H7 (cell line): ENCODE measurements at regions not wholly inside any gene's neighbourhood (a gene's known extent, or its start where the extent isn't known, plus 50 kb on each side); places are given as distances from the start of the nearest gene placed in this dataset.

Experiments
- DNase-seq: peaks from one replicate; pipeline ENCODE4 v3.0.0; 2012
- H3K27me3 ChIP-seq: 2 replicates; pipeline ENCODE4 v1.6.0; 2011; ENCODE audit warnings: mild to moderate bottlenecking, low read length; ENCODE audit not compliant: control insufficient read depth, insufficient read depth
- H3K36me3 ChIP-seq: replicated peaks from 2 replicates; pipeline ENCODE4 v1.5.1; 2011; ENCODE audit warnings: low read length; ENCODE audit not compliant: control insufficient read depth, insufficient read depth
- H3K4me3 ChIP-seq: 2 replicates; pipeline ENCODE4 v1.5.1; 2011; ENCODE audit warnings: low read depth, mild to moderate bottlenecking, control low read depth, low read length, moderate library complexity; ENCODE audit not compliant: insufficient read depth

GRCh38 chrX:45719751-45720501, 519.2 kb upstream of the DIPK2B start:
- no peak overlapping the region for H3K4me3 ChIP-seq
- no peak for DNase-seq
- no peaks in the 10 kb centered on the region for H3K27me3 ChIP-seq
- H3K36me3 ChIP-seq = no peaks in the 10 kb centered on the region

- DNase-seq = no peak
- Histone ChIP-seq H3K36me3 (no peaks in the 10 kb centered on the region), H3K27me3 (no peaks in the 10 kb centered on the region), H3K4me3 (no peak overlapping the region)
Measured at GRCh38 chrX:45718676-45719075, 518.0 kb upstream of the DIPK2B start.

GRCh38 chrX:45716750-45717149, 516.1 kb upstream of the DIPK2B start:
- Histone ChIP-seq H3K27me3 (no peaks in the 10 kb centered on the region), H3K4me3 (no peak overlapping the region), H3K36me3 (no peaks in the 10 kb centered on the region)
- no peak for DNase-seq

GRCh38 chrX:45715748-45716147, 515.1 kb upstream of the DIPK2B start:
- Histone ChIP-seq H3K36me3 (no peaks in the 10 kb centered on the region), H3K27me3 (no peaks in the 10 kb centered on the region)
- no peak for DNase-seq

GRCh38 chrX:45714866-45715265, 514.2 kb upstream of the DIPK2B start:
- Histone ChIP-seq H3K27me3 (no peaks in the 10 kb centered on the region), H3K36me3 (no peaks in the 10 kb centered on the region), H3K4me3 (no peak overlapping the region)
- DNase-seq = no peak

More at GRCh38 chrX:45715748-45716147, 515.1 kb upstream of the DIPK2B start:
- no peak overlapping the region for H3K4me3 ChIP-seq

- DNase-seq = no peak
- Histone ChIP-seq H3K36me3 (no peaks in the 10 kb centered on the region), H3K4me3 (no peak overlapping the region), H3K27me3 (no peaks in the 10 kb centered on the region)
Measured at GRCh38 chrX:45712067-45712466, 511.4 kb upstream of the DIPK2B start.

- H3K27me3 ChIP-seq = no peaks in the 10 kb centered on the region
- no peak for DNase-seq
- no peaks in the 10 kb centered on the region for H3K36me3 ChIP-seq
- no peak overlapping the region for H3K4me3 ChIP-seq
Measured at GRCh38 chrX:45711231-45711630, 510.6 kb upstream of the DIPK2B start.

GRCh38 chrX:45710081-45710801, 509.6 kb upstream of the DIPK2B start:
- Histone ChIP-seq H3K27me3 (no peaks in the 10 kb centered on the region), H3K36me3 (no peaks in the 10 kb centered on the region), H3K4me3 (no peak overlapping the region)
- no peak for DNase-seq

- Histone ChIP-seq H3K4me3 (no peak overlapping the region), H3K27me3 (no peaks in the 10 kb centered on the region), H3K36me3 (no peaks in the 10 kb centered on the region)
- DNase-seq = no peak
Measured at GRCh38 chrX:45709381-45709780, 508.7 kb upstream of the DIPK2B start.

- DNase-seq = no peak
- Histone ChIP-seq H3K4me3 (no peak overlapping the region), H3K27me3 (no peaks in the 10 kb centered on the region), H3K36me3 (no peaks in the 10 kb centered on the region)
Measured at GRCh38 chrX:45699158-45699557, 498.5 kb upstream of the DIPK2B start.

GRCh38 chrX:45697591-45697990, 496.9 kb upstream of the DIPK2B start:
- DNase-seq = no peak
- Histone ChIP-seq H3K4me3 (no peak overlapping the region), H3K36me3 (no peaks in the 10 kb centered on the region), H3K27me3 (no peaks in the 10 kb centered on the region)

- Histone ChIP-seq H3K27me3 (no peaks in the 10 kb centered on the region), H3K4me3 (no peak overlapping the region), H3K36me3 (no peaks in the 10 kb centered on the region)
- DNase-seq = no peak
Measured at GRCh38 chrX:45696736-45697135, 496.1 kb upstream of the DIPK2B start.

GRCh38 chrX:45689971-45690370, 489.3 kb upstream of the DIPK2B start:
- Histone ChIP-seq H3K4me3 (no peak overlapping the region), H3K36me3 (no peaks in the 10 kb centered on the region)
- no peak for DNase-seq

GRCh38 chrX:45683914-45684313, 483.2 kb upstream of the DIPK2B start:
- no peaks in the 10 kb centered on the region for H3K36me3 ChIP-seq
- H3K4me3 ChIP-seq = no peak overlapping the region
- no peaks in the 10 kb centered on the region for H3K27me3 ChIP-seq
- no peak for DNase-seq

More at GRCh38 chrX:45689971-45690370, 489.3 kb upstream of the DIPK2B start:
- H3K27me3 ChIP-seq = no peaks in the 10 kb centered on the region

- no peak for DNase-seq
- Histone ChIP-seq H3K4me3 (no peak overlapping the region), H3K36me3 (no peaks in the 10 kb centered on the region), H3K27me3 (no peaks in the 10 kb centered on the region)
Measured at GRCh38 chrX:45681891-45682290, 481.2 kb upstream of the DIPK2B start.
